ENCODE measurements at regions not wholly inside any gene's neighbourhood (a gene's known extent, or its start where the extent isn't known, plus 50 kb on each side); places are given as distances from the start of the nearest gene placed in this dataset.

GRCh38 chr2:220247588-220248350 is 620.3 kb downstream of the SLC4A3 start:
- TF ChIP-seq POLR2A (IDR thresholded peaks at IDR 0.05) (no peak), CTCF (IDR thresholded peaks at IDR 0.05) (no peak)

Data from thyroid gland (tissue), 4 donors.